ENCODE measurements at regions not wholly inside any gene's neighbourhood (a gene's known extent, or its start where the extent isn't known, plus 50 kb on each side); places are given as distances from the start of the nearest gene placed in this dataset.

- DNase-seq (ENCODE audit: low read depth): no peak
Observed at GRCh38 chr4:123455360-123455759, 58.8 kb downstream of the SPRY1 start.

GRCh38 chr4:123462007-123462406, 65.4 kb downstream of the SPRY1 start:
- DNase-seq (ENCODE audit: low read depth): no peak

- no peak for DNase-seq (ENCODE audit: low read depth)
Observed at GRCh38 chr4:123463869-123464268, 67.3 kb downstream of the SPRY1 start.

- no peak for DNase-seq (ENCODE audit: low read depth)
Observed at GRCh38 chr4:123465416-123465815, 68.8 kb downstream of the SPRY1 start.

- no peak for DNase-seq (ENCODE audit: low read depth)
Observed at GRCh38 chr4:123466080-123466785, 69.6 kb downstream of the SPRY1 start.

GRCh38 chr4:123468479-123469031, 72.0 kb downstream of the SPRY1 start:
- no peak for DNase-seq (ENCODE audit: low read depth)

GRCh38 chr4:123469245-123469644, 72.7 kb downstream of the SPRY1 start:
- no peak for DNase-seq (ENCODE audit: low read depth)

GRCh38 chr4:123469696-123470095, 73.1 kb downstream of the SPRY1 start:
- DNase-seq (ENCODE audit: low read depth): no peak

- no peak for DNase-seq (ENCODE audit: low read depth)
Observed at GRCh38 chr4:123470640-123471039, 74.0 kb downstream of the SPRY1 start.

- no peak for DNase-seq (ENCODE audit: low read depth)
Observed at GRCh38 chr4:123471655-123472369, 75.2 kb downstream of the SPRY1 start.

- DNase-seq (ENCODE audit: low read depth): no peak
Observed at GRCh38 chr4:123474817-123475216, 78.2 kb downstream of the SPRY1 start.

- no peak for DNase-seq (ENCODE audit: low read depth)
Observed at GRCh38 chr4:123476089-123476488, 79.5 kb downstream of the SPRY1 start.

GRCh38 chr4:123477711-123478209, 81.2 kb downstream of the SPRY1 start:
- DNase-seq (ENCODE audit: low read depth): peak; percentile 1

- no peak for DNase-seq (ENCODE audit: low read depth)
Observed at GRCh38 chr4:123478859-123479345, 82.3 kb downstream of the SPRY1 start.

- DNase-seq (ENCODE audit: low read depth): no peak
Observed at GRCh38 chr4:123479944-123480343, 83.3 kb downstream of the SPRY1 start.

- DNase-seq (ENCODE audit: low read depth): no peak
Observed at GRCh38 chr4:123480706-123481418, 84.3 kb downstream of the SPRY1 start.

GRCh38 chr4:123481717-123482116, 85.1 kb downstream of the SPRY1 start:
- no peak for DNase-seq (ENCODE audit: low read depth)

GRCh38 chr4:123484291-123484926, 87.8 kb downstream of the SPRY1 start:
- no peak for DNase-seq (ENCODE audit: low read depth)

- DNase-seq (ENCODE audit: low read depth): no peak
Observed at GRCh38 chr4:123485601-123486000, 89.0 kb downstream of the SPRY1 start.

- DNase-seq (ENCODE audit: low read depth): no peak
Observed at GRCh38 chr4:123488916-123489315, 92.3 kb downstream of the SPRY1 start.

GRCh38 chr4:123495530-123495929, 98.9 kb downstream of the SPRY1 start:
- no peak for DNase-seq (ENCODE audit: low read depth)

GRCh38 chr4:123496421-123496820, 99.8 kb downstream of the SPRY1 start:
- no peak for DNase-seq (ENCODE audit: low read depth)
